ENCODE measurements at regions not wholly inside any gene's neighbourhood (a gene's known extent, or its start where the extent isn't known, plus 50 kb on each side); places are given as distances from the start of the nearest gene placed in this dataset.

DNA sequence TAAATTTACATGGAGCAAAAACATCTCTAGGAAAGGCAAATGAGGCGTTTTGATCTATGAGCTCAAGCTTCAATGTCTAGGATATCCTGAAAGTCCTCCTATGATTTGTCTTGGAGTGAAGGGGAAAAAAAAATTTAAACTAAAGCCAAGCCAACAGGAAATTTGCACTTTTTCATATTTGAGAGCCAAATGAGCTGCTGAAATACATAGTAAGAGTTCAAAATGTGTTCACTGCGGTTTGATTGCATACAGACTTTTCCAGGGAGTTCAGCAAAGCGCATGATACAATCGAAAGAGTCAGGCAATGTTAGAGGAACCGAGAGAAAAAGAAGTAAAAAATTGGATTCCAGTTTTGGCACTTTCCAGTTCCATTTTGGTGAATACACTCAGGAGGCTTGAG is 633.4 kb upstream of the MGMT start:
- 94% methylated on average over 5 of the region's 5 CpGs for WGBS
- no peak for DNase-seq (ENCODE audit: low read depth in 6 of 9, low spot score in 9 of 9)
- H3K27ac ChIP-seq (ENCODE audit: low read depth in 1 of 2, low read length in 1 of 2) = no peak overlapping the region
- no peaks in the 10 kb centered on the region for H3K27me3 ChIP-seq (ENCODE audit: control insufficient read depth in 2 of 2, insufficient read depth in 1 of 2, low read length in 1 of 2)
- H3K4me1 ChIP-seq (ENCODE audit: control insufficient read depth in 2 of 2, insufficient read depth in 2 of 2, low read length in 2 of 2) = no peaks in the 10 kb centered on the region
- H3K36me3 ChIP-seq (ENCODE audit: control insufficient read depth in 2 of 2, insufficient read depth in 2 of 2, low read length in 1 of 2) = no peaks in the 10 kb centered on the region
- no peaks in the 10 kb centered on the region for H3K9me3 ChIP-seq (ENCODE audit: control insufficient read depth in 2 of 2, insufficient read depth in 1 of 2, low read length in 1 of 2)
- no peak overlapping the region for H3K4me3 ChIP-seq (ENCODE audit: low read length in 2 of 2)

DNA sequence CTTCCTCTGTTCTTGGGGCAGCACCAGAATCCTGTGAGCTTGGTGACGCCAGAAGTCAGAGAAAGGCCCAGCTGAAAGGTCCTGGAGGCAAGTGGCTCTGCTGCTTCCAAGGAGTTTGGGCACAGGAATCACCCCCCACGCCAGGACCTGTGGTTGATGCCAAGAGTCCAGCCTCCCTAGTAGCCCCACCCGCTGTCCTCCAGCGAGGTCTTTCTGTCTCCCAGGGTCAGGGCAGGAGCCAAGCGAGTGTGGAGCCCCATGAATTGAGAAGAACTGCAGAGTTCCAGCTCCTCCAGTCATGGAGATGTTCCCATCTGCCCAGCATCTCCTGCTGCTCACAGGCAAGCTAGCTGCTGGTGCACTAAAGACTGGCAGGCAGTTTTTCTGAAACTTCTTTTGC is 631.7 kb upstream of the MGMT start:
- H3K27ac ChIP-seq (ENCODE audit: low read depth in 1 of 2, low read length in 1 of 2) = no peak overlapping the region
- no peaks in the 10 kb centered on the region for H3K4me1 ChIP-seq (ENCODE audit: control insufficient read depth in 2 of 2, insufficient read depth in 2 of 2, low read length in 2 of 2)
- H3K4me3 ChIP-seq (ENCODE audit: low read length in 2 of 2) = no peak overlapping the region
- H3K36me3 ChIP-seq (ENCODE audit: control insufficient read depth in 2 of 2, insufficient read depth in 2 of 2, low read length in 1 of 2) = no peaks in the 10 kb centered on the region
- 88% methylated on average over 5 of the region's 5 CpGs for WGBS
- no peaks in the 10 kb centered on the region for H3K9me3 ChIP-seq (ENCODE audit: control insufficient read depth in 2 of 2, insufficient read depth in 1 of 2, low read length in 1 of 2)
- no peak for DNase-seq (ENCODE audit: low read depth in 6 of 9, low spot score in 9 of 9)
- H3K27me3 ChIP-seq (ENCODE audit: control insufficient read depth in 2 of 2, insufficient read depth in 1 of 2, low read length in 1 of 2) = no peaks in the 10 kb centered on the region

DNA sequence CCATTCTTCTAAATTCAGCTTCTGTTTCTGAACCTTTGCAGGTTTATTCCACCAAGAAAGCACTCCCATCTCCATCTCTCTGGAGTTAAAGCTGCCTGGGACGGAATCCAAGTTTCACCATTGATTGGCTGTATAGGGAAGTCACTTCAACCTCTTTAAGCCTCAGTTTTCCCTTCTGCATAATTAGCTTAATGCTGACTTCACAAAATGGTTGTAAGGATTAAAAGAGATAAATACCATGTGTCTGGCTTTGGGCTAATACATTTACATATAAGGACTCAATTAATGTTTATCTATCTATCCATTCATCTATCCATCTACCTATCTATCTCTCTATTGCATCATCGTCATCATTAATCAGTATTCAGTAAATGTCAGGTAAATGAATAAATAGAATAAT is 629.6 kb upstream of the MGMT start:
- Histone ChIP-seq H3K27ac (ENCODE audit: low read depth in 1 of 2, low read length in 1 of 2) (no peak overlapping the region), H3K4me3 (ENCODE audit: low read length in 2 of 2) (no peak overlapping the region), H3K36me3 (ENCODE audit: control insufficient read depth in 2 of 2, insufficient read depth in 2 of 2, low read length in 1 of 2) (no peaks in the 10 kb centered on the region), H3K4me1 (ENCODE audit: control insufficient read depth in 2 of 2, insufficient read depth in 2 of 2, low read length in 2 of 2) (no peaks in the 10 kb centered on the region), H3K27me3 (ENCODE audit: control insufficient read depth in 2 of 2, insufficient read depth in 1 of 2, low read length in 1 of 2) (no peaks in the 10 kb centered on the region), H3K9me3 (ENCODE audit: control insufficient read depth in 2 of 2, insufficient read depth in 1 of 2, low read length in 1 of 2) (no peaks in the 10 kb centered on the region)
- WGBS = 93% methylated on average over 2 of the region's 2 CpGs
- DNase-seq (ENCODE audit: low read depth in 6 of 9, low spot score in 9 of 9) = no peak

DNA sequence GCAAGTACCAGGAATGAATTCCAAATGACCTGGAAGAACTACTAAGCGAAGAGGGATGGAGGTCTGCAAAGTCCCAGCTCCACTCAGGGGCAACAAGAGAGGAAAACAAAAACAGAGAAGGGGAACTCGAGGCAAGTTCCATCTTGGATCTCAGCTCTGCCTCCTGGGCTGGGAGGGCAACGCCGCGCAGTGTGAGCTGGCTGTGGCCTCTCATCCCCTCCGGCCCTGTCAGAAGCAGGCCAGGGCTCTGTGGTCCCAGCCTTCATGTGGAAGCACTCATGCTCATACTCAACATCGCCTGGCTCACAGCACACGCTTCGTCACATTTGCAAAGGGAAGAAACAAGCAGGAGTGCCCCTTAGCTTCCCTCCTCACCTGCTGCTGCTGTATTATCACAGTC is 627.9 kb upstream of the MGMT start:
- H3K4me3 ChIP-seq (ENCODE audit: low read length in 2 of 2) = no peak overlapping the region
- 96% methylated on average over 9 of the region's 9 CpGs for WGBS
- no peak overlapping the region for H3K27ac ChIP-seq (ENCODE audit: low read depth in 1 of 2, low read length in 1 of 2)
- no peaks in the 10 kb centered on the region for H3K36me3 ChIP-seq (ENCODE audit: control insufficient read depth in 2 of 2, insufficient read depth in 2 of 2, low read length in 1 of 2)
- no peaks in the 10 kb centered on the region for H3K9me3 ChIP-seq (ENCODE audit: control insufficient read depth in 2 of 2, insufficient read depth in 1 of 2, low read length in 1 of 2)
- no peaks in the 10 kb centered on the region for H3K27me3 ChIP-seq (ENCODE audit: control insufficient read depth in 2 of 2, insufficient read depth in 1 of 2, low read length in 1 of 2)
- H3K4me1 ChIP-seq (ENCODE audit: control insufficient read depth in 2 of 2, insufficient read depth in 2 of 2, low read length in 2 of 2) = no peaks in the 10 kb centered on the region
- no peak for DNase-seq (ENCODE audit: low read depth in 6 of 9, low spot score in 9 of 9)

DNA sequence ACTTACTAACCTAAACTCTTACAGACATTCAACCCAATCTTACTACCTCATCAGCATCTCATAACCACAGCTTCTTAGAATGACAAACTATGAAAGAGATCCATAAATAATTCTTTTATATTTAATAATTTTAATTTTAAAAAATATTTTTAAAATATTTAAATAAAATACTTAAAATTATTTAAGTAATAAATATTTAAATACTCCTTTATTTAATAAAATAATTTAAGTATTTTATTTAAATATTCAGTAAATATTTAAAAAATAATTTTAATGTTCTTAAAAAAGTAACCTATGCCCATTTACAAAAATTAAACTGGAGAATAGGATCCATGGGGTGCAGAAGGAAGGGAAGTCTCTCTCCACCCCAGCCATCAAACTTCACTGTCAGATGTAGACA is 627.3 kb upstream of the MGMT start:
- no peak overlapping the region for H3K27ac ChIP-seq (ENCODE audit: low read depth in 1 of 2, low read length in 1 of 2)
- no peaks in the 10 kb centered on the region for H3K36me3 ChIP-seq (ENCODE audit: control insufficient read depth in 2 of 2, insufficient read depth in 2 of 2, low read length in 1 of 2)
- H3K9me3 ChIP-seq (ENCODE audit: control insufficient read depth in 2 of 2, insufficient read depth in 1 of 2, low read length in 1 of 2) = no peaks in the 10 kb centered on the region
- no peak for DNase-seq (ENCODE audit: low read depth in 6 of 9, low spot score in 9 of 9)
- no peaks in the 10 kb centered on the region for H3K27me3 ChIP-seq (ENCODE audit: control insufficient read depth in 2 of 2, insufficient read depth in 1 of 2, low read length in 1 of 2)
- H3K4me1 ChIP-seq (ENCODE audit: control insufficient read depth in 2 of 2, insufficient read depth in 2 of 2, low read length in 2 of 2) = no peaks in the 10 kb centered on the region
- no peak overlapping the region for H3K4me3 ChIP-seq (ENCODE audit: low read length in 2 of 2)

DNA sequence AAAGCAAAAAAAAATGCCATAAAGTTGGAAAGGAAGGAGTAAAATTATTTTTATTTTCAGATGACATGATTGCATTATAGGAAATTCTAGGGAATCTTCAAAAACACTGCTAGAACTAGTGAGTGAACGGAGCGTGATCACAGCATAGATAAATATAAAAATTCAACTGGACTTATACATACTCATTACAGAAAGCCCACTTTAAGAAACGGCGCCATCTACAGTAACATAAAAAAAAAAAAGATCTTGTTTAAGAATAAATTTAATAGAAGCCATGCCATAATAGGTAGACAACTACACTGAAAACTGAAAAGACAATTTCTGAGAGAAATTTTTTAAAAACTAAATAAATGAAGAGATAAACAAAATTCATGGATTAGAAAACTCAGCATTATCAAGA is 623.1 kb upstream of the MGMT start:
- no peak for DNase-seq (ENCODE audit: low read depth in 6 of 9, low spot score in 9 of 9)
- Histone ChIP-seq H3K9me3 (ENCODE audit: control insufficient read depth in 2 of 2, insufficient read depth in 1 of 2, low read length in 1 of 2) (no peaks in the 10 kb centered on the region), H3K4me1 (ENCODE audit: control insufficient read depth in 2 of 2, insufficient read depth in 2 of 2, low read length in 2 of 2) (no peaks in the 10 kb centered on the region), H3K27ac (ENCODE audit: low read depth in 1 of 2, low read length in 1 of 2) (no peak overlapping the region), H3K36me3 (ENCODE audit: control insufficient read depth in 2 of 2, insufficient read depth in 2 of 2, low read length in 1 of 2) (no peaks in the 10 kb centered on the region), H3K27me3 (ENCODE audit: control insufficient read depth in 2 of 2, insufficient read depth in 1 of 2, low read length in 1 of 2) (no peaks in the 10 kb centered on the region), H3K4me3 (ENCODE audit: low read length in 2 of 2) (no peak overlapping the region)
- 68% methylated on average over 4 of the region's 4 CpGs for WGBS

DNA sequence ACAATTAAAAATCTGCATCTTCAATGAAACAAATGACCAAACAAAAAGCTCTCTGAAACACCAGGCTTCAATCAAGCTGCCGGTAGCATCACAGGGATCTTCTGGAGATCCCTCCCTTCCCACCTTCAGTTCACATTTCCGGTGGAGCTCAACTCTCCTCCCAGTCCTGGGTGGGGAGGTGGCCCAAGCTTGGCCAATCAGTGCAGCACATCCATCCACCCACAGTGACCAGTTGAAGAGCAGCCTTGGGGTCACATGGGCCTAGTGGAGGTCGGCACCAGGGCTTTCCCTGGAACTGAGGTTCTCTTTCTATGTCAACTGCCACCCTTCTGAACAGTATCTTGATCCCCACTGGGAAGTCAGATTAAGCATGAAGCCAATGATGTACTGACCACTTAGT is 620.1 kb upstream of the MGMT start:
- Histone ChIP-seq H3K4me3 (ENCODE audit: low read length in 2 of 2) (no peak overlapping the region), H3K27me3 (ENCODE audit: control insufficient read depth in 2 of 2, insufficient read depth in 1 of 2, low read length in 1 of 2) (no peaks in the 10 kb centered on the region), H3K9me3 (ENCODE audit: control insufficient read depth in 2 of 2, insufficient read depth in 1 of 2, low read length in 1 of 2) (no peaks in the 10 kb centered on the region), H3K4me1 (ENCODE audit: control insufficient read depth in 2 of 2, insufficient read depth in 2 of 2, low read length in 2 of 2) (no peaks in the 10 kb centered on the region), H3K36me3 (ENCODE audit: control insufficient read depth in 2 of 2, insufficient read depth in 2 of 2, low read length in 1 of 2) (no peaks in the 10 kb centered on the region), H3K27ac (ENCODE audit: low read depth in 1 of 2, low read length in 1 of 2) (no peak overlapping the region)
- no peak for DNase-seq (ENCODE audit: low read depth in 6 of 9, low spot score in 9 of 9)
- 83% methylated on average over 3 of the region's 3 CpGs for WGBS

DNA sequence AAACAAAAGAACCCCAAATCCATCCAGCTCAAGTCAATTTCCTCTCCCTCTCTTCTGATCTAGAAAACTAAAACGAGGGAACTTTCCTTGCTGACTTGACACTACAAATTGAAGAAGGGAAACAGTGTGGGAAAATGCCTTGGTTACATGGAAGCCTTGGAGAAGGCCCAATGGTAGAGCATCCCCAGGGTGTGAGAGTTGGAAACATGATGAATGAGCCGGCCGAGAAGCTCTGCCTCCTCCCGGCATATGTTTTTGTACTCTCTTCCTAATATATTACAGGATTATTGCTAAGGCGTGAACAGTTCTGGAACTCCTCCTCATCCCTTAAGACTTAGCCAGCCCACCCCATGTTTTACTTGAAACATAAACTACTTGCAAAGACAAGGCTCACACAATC is 618.2 kb upstream of the MGMT start:
- Histone ChIP-seq H3K27ac (ENCODE audit: low read depth in 1 of 2, low read length in 1 of 2) (no peak overlapping the region), H3K4me1 (ENCODE audit: control insufficient read depth in 2 of 2, insufficient read depth in 2 of 2, low read length in 2 of 2) (no peaks in the 10 kb centered on the region), H3K27me3 (ENCODE audit: control insufficient read depth in 2 of 2, insufficient read depth in 1 of 2, low read length in 1 of 2) (no peaks in the 10 kb centered on the region), H3K36me3 (ENCODE audit: control insufficient read depth in 2 of 2, insufficient read depth in 2 of 2, low read length in 1 of 2) (no peaks in the 10 kb centered on the region), H3K4me3 (ENCODE audit: low read length in 2 of 2) (no peak overlapping the region), H3K9me3 (ENCODE audit: control insufficient read depth in 2 of 2, insufficient read depth in 1 of 2, low read length in 1 of 2) (no peaks in the 10 kb centered on the region)
- no peak for DNase-seq (ENCODE audit: low read depth in 6 of 9, low spot score in 9 of 9)
- 85% methylated on average over 5 of the region's 5 CpGs for WGBS

DNA sequence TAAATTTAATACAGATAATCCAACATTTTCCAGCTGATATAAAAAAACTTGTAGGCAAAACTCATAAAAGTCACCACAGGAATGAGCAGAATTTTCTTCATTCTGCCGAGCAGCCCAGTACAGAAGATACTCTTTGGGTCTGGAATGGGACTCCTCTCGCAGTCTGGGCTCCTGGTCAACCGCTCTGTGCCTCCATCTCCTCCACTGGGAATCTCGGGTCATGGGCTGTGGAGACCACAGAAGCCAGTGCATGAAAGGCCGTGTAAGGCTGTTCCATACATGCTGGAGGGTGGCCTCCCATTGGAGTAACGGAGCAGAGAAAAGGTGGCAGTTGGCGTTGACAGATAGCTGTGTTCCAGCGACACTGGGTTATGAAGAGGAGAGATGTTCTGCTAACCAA is 616.4 kb upstream of the MGMT start:
- DNase-seq (ENCODE audit: low read depth in 6 of 9, low spot score in 9 of 9) = no peak
- 96% methylated on average over 8 of the region's 8 CpGs for WGBS

DNA sequence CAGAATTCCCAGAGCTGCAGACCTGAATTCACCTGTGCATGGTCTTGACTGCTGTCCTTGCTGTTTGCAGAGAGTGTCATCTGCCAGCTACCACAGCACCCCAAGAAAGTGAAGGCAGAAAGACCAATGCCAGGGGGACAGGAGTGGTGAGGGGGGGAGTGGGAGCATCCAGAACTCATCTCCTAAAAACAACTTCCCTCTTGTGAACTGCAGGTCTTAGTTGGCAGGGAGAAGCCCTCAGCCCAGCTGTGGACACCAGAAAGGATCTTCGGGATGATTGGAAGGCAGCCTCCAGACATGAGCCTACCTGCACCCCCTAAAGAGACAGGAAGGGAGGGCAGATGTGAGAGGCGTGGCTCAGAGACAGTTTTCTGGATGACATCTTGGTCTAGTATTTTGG is 615.8 kb upstream of the MGMT start:
- Histone ChIP-seq H3K27ac (ENCODE audit: low read depth in 1 of 2, low read length in 1 of 2) (no peak overlapping the region), H3K4me3 (ENCODE audit: low read length in 2 of 2) (no peak overlapping the region), H3K9me3 (ENCODE audit: control insufficient read depth in 2 of 2, insufficient read depth in 1 of 2, low read length in 1 of 2) (no peaks in the 10 kb centered on the region), H3K4me1 (ENCODE audit: control insufficient read depth in 2 of 2, insufficient read depth in 2 of 2, low read length in 2 of 2) (no peaks in the 10 kb centered on the region), H3K36me3 (ENCODE audit: control insufficient read depth in 2 of 2, insufficient read depth in 2 of 2, low read length in 1 of 2) (no peaks in the 10 kb centered on the region), H3K27me3 (ENCODE audit: control insufficient read depth in 2 of 2, insufficient read depth in 1 of 2, low read length in 1 of 2) (no peaks in the 10 kb centered on the region)
- no peak for DNase-seq (ENCODE audit: low read depth in 6 of 9, low spot score in 9 of 9)
- 86% methylated on average over 2 of the region's 2 CpGs for WGBS

More for the DNA sequence above, 616.4 kb upstream of the MGMT start:
- H3K4me1 ChIP-seq (ENCODE audit: control insufficient read depth in 2 of 2, insufficient read depth in 2 of 2, low read length in 2 of 2) = no peaks in the 10 kb centered on the region
- no peak overlapping the region for H3K4me3 ChIP-seq (ENCODE audit: low read length in 2 of 2)
- no peaks in the 10 kb centered on the region for H3K27me3 ChIP-seq (ENCODE audit: control insufficient read depth in 2 of 2, insufficient read depth in 1 of 2, low read length in 1 of 2)
- no peak overlapping the region for H3K27ac ChIP-seq (ENCODE audit: low read depth in 1 of 2, low read length in 1 of 2)
- H3K9me3 ChIP-seq (ENCODE audit: control insufficient read depth in 2 of 2, insufficient read depth in 1 of 2, low read length in 1 of 2) = no peaks in the 10 kb centered on the region
- H3K36me3 ChIP-seq (ENCODE audit: control insufficient read depth in 2 of 2, insufficient read depth in 2 of 2, low read length in 1 of 2) = no peaks in the 10 kb centered on the region

All from thymus (tissue), 11 donors.